PC-9 (cell line): ENCODE measurements at regions not wholly inside any gene's neighbourhood (a gene's known extent, or its start where the extent isn't known, plus 50 kb on each side); places are given as distances from the start of the nearest gene placed in this dataset.

Experiments used
- BruUV-seq: library from RNA; stranded (reverse); fragments of 400-500 nt; replicated peaks from 2 replicates; lab custom pipeline; 2021; lab: Mats Ljungman, UMichigan
- CTCF ChIA-PET: fragments of 300-600 bp; sonication (Branson Sonifier 250); formaldehyde crosslinking; loops from one replicate; lab custom pipeline; 2022; ENCODE audit warnings: antibody characterized with exemption; lab: Charles Lee
- POLR2A ChIA-PET: fragments of 300-600 bp; sonication (Branson Sonifier 250); formaldehyde crosslinking; loops from one replicate; lab custom pipeline; 2022; ENCODE audit warnings: antibody characterized with exemption; ENCODE audit not compliant: unreplicated experiment; lab: Charles Lee
- DNase-seq, 2 experiments: peaks; one replicate each; pipeline versions ENCODE4 v3.0.0 to v3.0.0-alpha.2; 2015 to 2022; ENCODE audit warnings: mixed read lengths in 1 of 2
- H2AFZ ChIP-seq: fragments of 200-600 bp; sonication (generic); 2 replicates; pipeline ENCODE4 v1.8.1; 2017; ENCODE audit warnings: antibody characterized with exemption
- H3F3A ChIP-seq: fragments of 200-600 bp; sonication (generic); 2 replicates; pipeline ENCODE4 v1.8.1; 2017; ENCODE audit warnings: antibody characterized with exemption, mild to moderate bottlenecking, low read depth; ENCODE audit not compliant: insufficient read depth
- H3K27ac ChIP-seq: fragments of 200-600 bp; sonication (generic); 2 replicates; pipeline ENCODE4 v1.6.1; 2016; ENCODE audit warnings: mixed run types
- H3K27me3 ChIP-seq: fragments of 200-600 bp; sonication (generic); 2 replicates; pipeline ENCODE4 v1.6.1; 2016; ENCODE audit warnings: low read depth, mixed run types; ENCODE audit not compliant: insufficient read depth
- H3K36me3 ChIP-seq: fragments of 200-600 bp; sonication (generic); 2 replicates; pipeline ENCODE4 v1.6.1; 2016; ENCODE audit warnings: low read depth, mixed run types
- H3K4me1 ChIP-seq: fragments of 200-600 bp; sonication (generic); replicated peaks from 2 replicates; pipeline ENCODE4 v1.6.1; 2016; ENCODE audit warnings: mixed run types; ENCODE audit not compliant: insufficient read depth
- H3K4me2 ChIP-seq: fragments of 200-600 bp; sonication (generic); 2 replicates; pipeline ENCODE4 v1.6.1; 2017; ENCODE audit warnings: mixed run types
- H3K4me3 ChIP-seq: fragments of 200-600 bp; sonication (generic); 2 replicates; pipeline ENCODE4 v1.6.1; 2016; ENCODE audit warnings: mixed run types
- H3K79me2 ChIP-seq: fragments of 200-600 bp; sonication (generic); 2 replicates; pipeline ENCODE4 v1.6.1; 2017; ENCODE audit warnings: low read depth, mixed run types
- H3K9me2 ChIP-seq: fragments of 200-600 bp; sonication (generic); 2 replicates; pipeline ENCODE4 v1.8.1; 2017; ENCODE audit warnings: mild to moderate bottlenecking; ENCODE audit not compliant: insufficient read depth
- H3K9me3 ChIP-seq: fragments of 200-600 bp; sonication (generic); 2 replicates; pipeline ENCODE4 v1.8.1; 2016; ENCODE audit warnings: low read depth; ENCODE audit not compliant: insufficient read depth
- H4K20me1 ChIP-seq: fragments of 200-600 bp; sonication (generic); 2 replicates; pipeline ENCODE4 v1.8.1; 2017; ENCODE audit not compliant: insufficient read depth
- EZH2 ChIP-seq: fragments of 200-600 bp; sonication (generic); IDR thresholded peaks from 2 replicates; pipeline ENCODE4 v1.8.0; 2017; ENCODE audit warnings: antibody characterized with exemption, low read depth
- intact Hi-C: fragments of 100-400 bp; cut with micrococcal nuclease; formaldehyde crosslinking; loops from one replicate; pipeline ENCODE4 v1.10.0; 2022; ENCODE audit not compliant: unreplicated experiment
- TF ChIP-seq, protein P1 (sequence below): fragments of 200-600 bp; sonication (generic); conservative IDR thresholded peaks from 2 replicates; pipeline ENCODE4 v1.6.1; 2017; ENCODE audit warnings: mixed run types, antibody characterized with exemption, mild to moderate bottlenecking, moderate library complexity

DNA sequence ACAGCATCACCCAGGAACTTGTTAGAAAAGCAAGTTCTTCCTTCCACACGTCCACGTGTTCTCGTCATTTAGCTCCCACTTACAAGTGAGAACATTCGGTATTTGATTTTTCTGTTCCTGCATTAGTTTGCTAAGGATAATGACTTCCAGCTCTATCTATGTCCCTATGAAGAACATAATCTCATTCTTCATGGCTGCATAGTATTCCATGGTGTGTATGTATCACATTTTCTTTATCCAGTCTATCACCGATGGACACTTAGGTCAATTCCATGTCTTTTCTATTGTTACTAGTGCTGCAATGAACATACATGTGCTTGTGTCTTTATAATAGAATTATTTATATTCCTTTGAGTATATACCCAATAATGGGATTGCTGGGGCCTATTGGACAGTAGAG is 368.7 kb upstream of the RUNX1 start:
- Histone ChIP-seq H3K27ac (no peak overlapping the region), H3K4me2 (no peak overlapping the region), H3K27me3 (no peaks in the 10 kb centered on the region), H2AFZ (no peak overlapping the region), H3K36me3 (no peaks in the 10 kb centered on the region), H3K4me3 (no peak overlapping the region), H3K79me2 (no peaks in the 10 kb centered on the region), H3K9me2 (no peaks in the 10 kb centered on the region), H3F3A (no peaks in the 10 kb centered on the region), H3K4me1 (no peaks in the 10 kb centered on the region), H3K9me3 (no peaks in the 10 kb centered on the region; the same call in 1 of the 2 replicates), H4K20me1 (no peaks in the 10 kb centered on the region)
- intact Hi-C loops: no loop called here
- POLR2A ChIA-PET: interaction anchor here (0.6 kb wide), 1 partner anchor 530 kb away, joined by 5 read pairs; no protein-coding TSS in a partner anchor
- no peak for DNase-seq
- BruUV-seq: no TSS peak
- TF ChIP-seq EZH2: no peak
- TF ChIP-seq, protein P1, sequence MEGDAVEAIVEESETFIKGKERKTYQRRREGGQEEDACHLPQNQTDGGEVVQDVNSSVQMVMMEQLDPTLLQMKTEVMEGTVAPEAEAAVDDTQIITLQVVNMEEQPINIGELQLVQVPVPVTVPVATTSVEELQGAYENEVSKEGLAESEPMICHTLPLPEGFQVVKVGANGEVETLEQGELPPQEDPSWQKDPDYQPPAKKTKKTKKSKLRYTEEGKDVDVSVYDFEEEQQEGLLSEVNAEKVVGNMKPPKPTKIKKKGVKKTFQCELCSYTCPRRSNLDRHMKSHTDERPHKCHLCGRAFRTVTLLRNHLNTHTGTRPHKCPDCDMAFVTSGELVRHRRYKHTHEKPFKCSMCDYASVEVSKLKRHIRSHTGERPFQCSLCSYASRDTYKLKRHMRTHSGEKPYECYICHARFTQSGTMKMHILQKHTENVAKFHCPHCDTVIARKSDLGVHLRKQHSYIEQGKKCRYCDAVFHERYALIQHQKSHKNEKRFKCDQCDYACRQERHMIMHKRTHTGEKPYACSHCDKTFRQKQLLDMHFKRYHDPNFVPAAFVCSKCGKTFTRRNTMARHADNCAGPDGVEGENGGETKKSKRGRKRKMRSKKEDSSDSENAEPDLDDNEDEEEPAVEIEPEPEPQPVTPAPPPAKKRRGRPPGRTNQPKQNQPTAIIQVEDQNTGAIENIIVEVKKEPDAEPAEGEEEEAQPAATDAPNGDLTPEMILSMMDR: no peak
- CTCF ChIA-PET: no interaction called here

DNA sequence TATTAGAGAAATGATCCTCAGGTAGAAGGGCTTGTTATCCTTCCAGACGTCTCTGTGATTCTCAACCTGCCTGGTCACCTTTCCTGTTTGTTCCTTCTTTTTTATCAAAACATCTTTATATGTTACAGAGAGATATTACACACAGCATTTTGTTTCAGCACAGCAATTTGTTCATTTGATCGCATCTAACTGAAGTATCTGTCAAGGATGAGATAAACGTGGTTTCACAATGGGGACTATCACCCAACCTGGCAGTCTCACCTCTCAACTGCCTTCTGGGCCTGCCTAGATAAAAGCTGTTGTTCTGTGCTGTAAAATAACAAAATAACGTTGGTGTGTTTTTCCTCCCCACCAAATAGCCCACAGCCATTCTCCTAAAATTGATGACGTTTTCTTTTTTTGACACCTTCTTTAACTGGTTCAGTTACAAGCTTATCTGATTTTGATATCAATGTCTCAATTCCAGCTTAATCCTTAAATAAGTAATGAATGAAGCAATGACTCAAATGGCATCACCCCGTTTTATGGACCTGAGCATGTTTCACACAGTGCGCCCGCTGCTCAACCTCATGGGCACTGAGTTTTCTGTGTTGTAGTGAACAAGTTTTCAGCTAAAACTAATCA is 367.9 kb upstream of the RUNX1 start:
- H3K36me3 ChIP-seq: no peaks in the 10 kb centered on the region
- H3F3A ChIP-seq: no peaks in the 10 kb centered on the region
- no peaks in the 10 kb centered on the region for H4K20me1 ChIP-seq
- no peak for TF ChIP-seq EZH2
- TF ChIP-seq, protein P1: no peak
- CTCF ChIA-PET: no interaction called here
- no peaks in the 10 kb centered on the region for H3K79me2 ChIP-seq
- BruUV-seq: no TSS peak
- no peak overlapping the region for H3K4me3 ChIP-seq
- H3K4me2 ChIP-seq: no peak overlapping the region
- H3K9me3 ChIP-seq: no peaks in the 10 kb centered on the region; the same call in 1 of the 2 replicates
- no peak overlapping the region for H3K27ac ChIP-seq
- H3K9me2 ChIP-seq: no peaks in the 10 kb centered on the region
- H2AFZ ChIP-seq: no peak overlapping the region
- no peaks in the 10 kb centered on the region for H3K27me3 ChIP-seq
- POLR2A ChIA-PET: interaction anchor here (0.6 kb wide), 1 partner anchor 529 kb away, joined by 5 read pairs; no protein-coding TSS in a partner anchor
- DNase-seq: no peak
- intact Hi-C loops: no loop called here
- no peaks in the 10 kb centered on the region for H3K4me1 ChIP-seq

DNA sequence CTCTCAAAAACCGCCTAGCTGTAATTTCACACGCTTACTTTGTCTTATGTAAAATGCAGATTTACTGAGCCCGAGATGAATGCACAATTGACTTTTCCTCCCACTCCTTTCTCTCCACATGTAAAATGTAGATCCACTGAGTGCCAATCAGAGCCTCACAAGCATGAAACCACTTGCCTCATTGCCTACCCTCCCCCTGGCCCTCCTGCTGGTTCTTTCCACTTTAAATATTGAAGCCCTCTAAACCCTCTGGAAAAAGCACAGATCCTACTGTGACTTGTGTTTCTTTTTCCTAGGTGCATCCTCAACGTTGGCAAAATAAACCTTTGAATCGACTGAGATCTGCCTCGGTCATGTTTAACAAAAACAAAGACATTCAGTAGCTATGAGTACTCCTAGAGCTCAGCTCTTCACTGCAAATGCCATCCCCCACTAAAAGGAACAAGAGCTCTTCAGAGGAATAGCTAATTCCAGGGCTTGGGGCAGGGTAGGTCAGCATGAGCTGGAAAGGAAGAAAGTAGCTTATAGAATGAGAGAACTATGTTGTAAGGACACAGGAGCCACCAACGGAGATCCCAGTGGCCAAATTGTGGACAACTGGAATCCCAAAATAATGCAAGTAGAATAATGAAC is 365.5 kb upstream of the RUNX1 start:
- Histone ChIP-seq H3K4me2 (no peak overlapping the region), H3K9me3 (no peaks in the 10 kb centered on the region), H3F3A (no peaks in the 10 kb centered on the region), H3K36me3 (no peaks in the 10 kb centered on the region), H3K27ac (no peak overlapping the region), H4K20me1 (no peaks in the 10 kb centered on the region), H3K4me3 (no peak overlapping the region), H2AFZ (no peak overlapping the region), H3K79me2 (no peaks in the 10 kb centered on the region), H3K4me1 (no peaks in the 10 kb centered on the region), H3K27me3 (no peaks in the 10 kb centered on the region), H3K9me2 (no peaks in the 10 kb centered on the region)
- ChIA-PET CTCF (no interaction called here), POLR2A (no interaction called here)
- DNase-seq: no peak
- TF ChIP-seq, protein P1: no peak
- no peak for TF ChIP-seq EZH2
- intact Hi-C loops: no loop called here
- no TSS peak for BruUV-seq
